ENCODE measurements at regions not wholly inside any gene's neighbourhood (a gene's known extent, or its start where the extent isn't known, plus 50 kb on each side); places are given as distances from the start of the nearest gene placed in this dataset.

DNA sequence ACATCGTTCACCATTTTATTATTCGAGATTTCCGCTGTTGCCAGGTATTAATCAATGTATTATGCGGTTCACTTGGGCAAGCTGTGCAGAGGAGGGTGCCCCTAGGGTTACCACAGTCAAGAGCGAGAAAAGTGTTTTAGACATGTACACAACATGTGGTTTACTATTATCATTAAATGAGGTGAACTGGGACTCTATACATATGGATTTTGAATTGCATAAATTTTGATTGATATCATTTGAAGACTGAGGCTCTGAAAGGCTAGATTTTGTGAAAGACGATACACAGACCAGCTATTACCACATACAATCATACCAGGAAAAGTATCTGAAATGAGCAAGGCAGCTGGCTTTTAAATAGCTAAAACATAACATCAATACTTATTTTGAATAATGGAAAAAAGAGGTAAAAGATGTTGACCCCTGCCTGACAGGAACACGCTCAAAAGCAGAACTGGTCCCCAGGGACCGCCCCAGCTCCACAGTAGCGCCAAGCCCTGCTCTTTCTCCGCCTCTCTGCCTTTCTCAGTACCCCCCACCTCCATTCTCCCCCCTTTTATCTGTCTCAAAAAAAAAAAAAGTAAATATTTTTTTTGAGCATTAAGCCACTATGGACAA, 413.4 kb upstream of the MKI67 start:
- TF ChIP-seq HNF4G (IDR thresholded peaks at IDR 0.05) (no peak), CTCF (IDR thresholded peaks at IDR 0.05; ENCODE audit: low read depth, low read length, missing input control) (no peak), TAF1 (conservative IDR thresholded peaks at IDR 0.05) (no peak), REST (IDR thresholded peaks at IDR 0.05) (no peak), ZBTB33 (IDR thresholded peaks at IDR 0.05) (no peak), SP1 (IDR thresholded peaks at IDR 0.05) (no peak), GABPA (IDR thresholded peaks at IDR 0.05 in 1 of 2, conservative IDR thresholded peaks at IDR 0.05 in 1 of 2) (no peak), ATF3 (IDR thresholded peaks at IDR 0.05) (no peak), RAD21 (IDR thresholded peaks at IDR 0.05) (no peak)

Measured in liver (tissue), 3 donors.